Hepatocyte (in vitro differentiated cells): ENCODE measurements at regions not wholly inside any gene's neighbourhood (a gene's known extent, or its start where the extent isn't known, plus 50 kb on each side); places are given as distances from the start of the nearest gene placed in this dataset.

Source experiments
- DNase-seq: peaks from one replicate; pipeline ENCODE4 v3.0.0-alpha.2; 2016; ENCODE audit warnings: low spot score
- H2AFZ ChIP-seq: fragments of 200-600 bp; sonication (generic); 2 replicates; pipeline ENCODE4 v1.6.0; 2016; ENCODE audit warnings: antibody characterized with exemption, mild to moderate bottlenecking
- H3K27ac ChIP-seq: fragments of 200-600 bp; sonication (generic); 2 replicates; pipeline ENCODE4 v1.5.1; 2016; ENCODE audit warnings: mild to moderate bottlenecking
- H3K27me3 ChIP-seq: fragments of 200-600 bp; sonication (generic); 2 replicates; pipeline ENCODE4 v1.6.1; 2016
- H3K36me3 ChIP-seq: fragments of 200-600 bp; sonication (generic); replicated peaks from 2 replicates; pipeline ENCODE4 v1.5.1; 2016; ENCODE audit warnings: low read depth; ENCODE audit not compliant: insufficient read depth
- H3K4me1 ChIP-seq: fragments of 200-600 bp; sonication (generic); 2 replicates; pipeline ENCODE4 v1.5.1; 2016; ENCODE audit warnings: mild to moderate bottlenecking, moderate library complexity; ENCODE audit not compliant: insufficient read depth
- H3K4me2 ChIP-seq: fragments of 200-600 bp; sonication (generic); 2 replicates; pipeline ENCODE4 v1.6.0; 2016
- H3K4me3 ChIP-seq: fragments of 200-600 bp; sonication (generic); 2 replicates; pipeline ENCODE4 v1.5.1; 2016; ENCODE audit warnings: mild to moderate bottlenecking
- H3K79me2 ChIP-seq: fragments of 200-600 bp; sonication (generic); 2 replicates; pipeline ENCODE4 v1.6.0; 2017; ENCODE audit warnings: mild to moderate bottlenecking
- H3K9me2 ChIP-seq: fragments of 200-600 bp; sonication (generic); replicated peaks from 2 replicates; pipeline ENCODE4 v1.6.0; 2017; ENCODE audit warnings: mild to moderate bottlenecking; ENCODE audit not compliant: insufficient read depth
- H3K9me3 ChIP-seq: fragments of 200-600 bp; sonication (generic); 2 replicates; pipeline ENCODE4 v1.5.1; 2016; ENCODE audit warnings: low read depth, mild to moderate bottlenecking
- H4K20me1 ChIP-seq: fragments of 200-600 bp; sonication (generic); 2 replicates; pipeline ENCODE4 v1.6.0; 2016; ENCODE audit warnings: mild to moderate bottlenecking; ENCODE audit not compliant: insufficient read depth, poor library complexity, severe bottlenecking
- CTCF ChIP-seq: fragments of 200-600 bp; sonication (generic); IDR thresholded peaks from 2 replicates; pipeline ENCODE4 v1.5.1; 2016; ENCODE audit warnings: antibody characterized with exemption, mild to moderate bottlenecking; ENCODE audit not compliant: poor library complexity
- EZH2 ChIP-seq: fragments of 200-600 bp; sonication (generic); IDR thresholded peaks from 2 replicates; pipeline ENCODE4 v1.6.1; 2016; ENCODE audit warnings: antibody characterized with exemption, mild to moderate bottlenecking, borderline replicate concordance
- EZH2phosphoT487 ChIP-seq: fragments of 200-600 bp; sonication (generic); IDR thresholded peaks from one replicate; pipeline ENCODE4 v1.6.1; 2018; ENCODE audit warnings: antibody characterized with exemption, mild to moderate bottlenecking, low read depth, moderate library complexity; ENCODE audit not compliant: unreplicated experiment, severe bottlenecking
- whole genome bisulfite sequencing: methylation state at CpG from one replicate; pipeline ENCODE4 v1.1.6; 2016; ENCODE audit warnings: low lambda C conversion rate; ENCODE audit errors: missing lambda C conversion rate; 5-methylcytosine and 5-hydroxymethylcytosine counted together

GRCh38 chr2:168378960-168379669 is 77.0 kb upstream of the CERS6 start:
- DNase-seq: no peak
- 94% methylated on average over 7 of the region's 7 CpGs for WGBS
- Histone ChIP-seq H3K4me1 (no peaks in the 10 kb centered on the region), H3K4me3 (no peak overlapping the region), H3K27ac (no peak overlapping the region), H3K9me2 (no peaks in the 10 kb centered on the region), H3K27me3 (no peaks in the 10 kb centered on the region), H3K9me3 (no peaks in the 10 kb centered on the region), H3K36me3 (no peaks in the 10 kb centered on the region), H3K4me2 (no peak overlapping the region), H2AFZ (no peak overlapping the region), H4K20me1 (no peaks in the 10 kb centered on the region), H3K79me2 (no peaks in the 10 kb centered on the region)
- TF ChIP-seq EZH2phosphoT487 (no peak), EZH2 (no peak), CTCF (no peak)

GRCh38 chr2:168380500-168380899 is 75.6 kb upstream of the CERS6 start:
- Histone ChIP-seq H3K36me3 (no peaks in the 10 kb centered on the region), H3K4me1 (no peaks in the 10 kb centered on the region), H3K9me2 (no peaks in the 10 kb centered on the region), H3K27me3 (no peaks in the 10 kb centered on the region), H4K20me1 (no peaks in the 10 kb centered on the region), H3K9me3 (no peaks in the 10 kb centered on the region), H3K4me3 (no peak overlapping the region), H3K4me2 (no peak overlapping the region), H3K79me2 (no peaks in the 10 kb centered on the region), H2AFZ (no peak overlapping the region), H3K27ac (no peak overlapping the region)
- WGBS: 100% methylated on average over 3 of the region's 3 CpGs
- no peak for DNase-seq
- TF ChIP-seq EZH2 (no peak), EZH2phosphoT487 (no peak), CTCF (no peak)

DNA sequence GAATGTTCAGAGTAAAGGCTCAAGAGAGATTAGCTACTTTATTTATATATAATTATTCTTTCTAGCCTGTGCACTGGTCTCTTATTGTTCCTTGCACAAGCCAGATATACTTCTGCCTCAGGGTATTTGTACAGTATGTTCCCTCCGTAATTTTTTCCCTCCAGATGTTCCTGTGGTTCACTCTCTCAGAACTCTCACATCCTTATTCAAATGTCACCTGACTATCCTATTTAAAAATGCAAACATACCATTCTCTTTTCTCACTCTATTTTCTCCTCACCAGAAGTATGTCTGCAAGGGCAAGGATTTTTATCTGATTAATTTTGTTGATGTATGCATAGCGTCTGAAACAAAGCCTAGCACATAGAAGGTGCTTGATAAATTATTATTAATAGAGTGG is 64.0 kb upstream of the CERS6 start:
- no peaks in the 10 kb centered on the region for H3K9me3 ChIP-seq
- H3K9me2 ChIP-seq: no peaks in the 10 kb centered on the region
- no peak overlapping the region for H3K4me2 ChIP-seq
- no peak for DNase-seq
- 45% methylated on average over 2 of the region's 2 CpGs for WGBS
- H3K36me3 ChIP-seq: no peaks in the 10 kb centered on the region
- H3K27ac ChIP-seq: no peak overlapping the region
- no peak overlapping the region for H2AFZ ChIP-seq
- no peak overlapping the region for H3K4me3 ChIP-seq
- no peaks in the 10 kb centered on the region for H4K20me1 ChIP-seq
- no peaks in the 10 kb centered on the region for H3K79me2 ChIP-seq
- no peaks in the 10 kb centered on the region for H3K27me3 ChIP-seq
- no peaks in the 10 kb centered on the region for H3K4me1 ChIP-seq
- TF ChIP-seq EZH2phosphoT487 (no peak), EZH2 (no peak), CTCF (no peak)

- DNase-seq: no peak
- H3K79me2 ChIP-seq: no peaks in the 10 kb centered on the region
- no peak overlapping the region for H3K27ac ChIP-seq
- no peaks in the 10 kb centered on the region for H3K27me3 ChIP-seq
- no peak overlapping the region for H2AFZ ChIP-seq
- H4K20me1 ChIP-seq: no peaks in the 10 kb centered on the region
- 79% methylated on average over 4 of the region's 4 CpGs for WGBS
- no peaks in the 10 kb centered on the region for H3K36me3 ChIP-seq
- H3K4me2 ChIP-seq: no peak overlapping the region
- H3K9me3 ChIP-seq: no peaks in the 10 kb centered on the region
- no peak overlapping the region for H3K4me3 ChIP-seq
- no peaks in the 10 kb centered on the region for H3K9me2 ChIP-seq
- TF ChIP-seq EZH2 (no peak), EZH2phosphoT487 (no peak), CTCF (no peak)
- H3K4me1 ChIP-seq: no peaks in the 10 kb centered on the region
These were observed 63.3 kb upstream of the CERS6 start for GRCh38 chr2:168392797-168393196.
